Left cardiac atrium (tissue), 4 donors: ENCODE measurements at regions not wholly inside any gene's neighbourhood (a gene's known extent, or its start where the extent isn't known, plus 50 kb on each side); places are given as distances from the start of the nearest gene placed in this dataset.
A peak's percentile ranks its signal among the peaks of the same experiment; 100 is the strongest.
"Not testable (repeated sequence)": the region's sequence is repeated elsewhere in the genome, so short reads cannot be mapped to it uniquely, and the experiment has no call there.

Experiments
- ATAC-seq, 2 donors: fragments of 200-7000 bp; cut with Tn5 transposase; one replicate each; pipeline ENCODE4 v1.9.1; 2020; ENCODE audit warnings: mild to moderate bottlenecking in 2 of 2, moderate library complexity in 2 of 2
- DNase-seq: peaks from one replicate; pipeline ENCODE4 v3.0.0-alpha.2; 2020
- intact Hi-C, 2 donors: fragments of 100-400 bp; cut with DNase I; formaldehyde crosslinking; loops; one replicate each; pipeline versions ENCODE4 v1.14.1 to v1.15.1; 2022 to 2023
- donor health status: DM: no; HTN: yes; CAD: no.
- donor health status: DM: no; HTN: yes; CAD: no; lungs with severe emphysema.
- donor health status: DM: yes; HTN: yes; CAD: no.
- donor health status: Dilated cardiomyopathy.

DNA sequence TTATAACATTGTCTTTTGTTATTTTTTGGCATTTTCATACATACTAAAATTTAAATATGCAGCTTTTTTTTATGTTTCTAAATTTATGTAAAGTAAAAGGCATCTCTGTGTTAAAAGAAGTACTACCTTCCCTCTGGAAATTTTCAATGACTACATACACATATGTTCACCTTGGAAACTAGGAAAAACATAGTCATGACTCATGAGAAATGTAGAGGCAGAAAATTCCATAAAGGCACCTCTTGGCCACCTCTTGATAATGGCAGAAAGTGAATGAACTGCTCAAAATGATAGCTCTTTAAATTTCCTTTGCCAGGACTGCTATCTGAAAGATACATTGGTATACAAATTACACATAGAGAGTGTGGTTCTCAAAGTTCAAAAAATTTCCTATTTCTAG lies 889.1 kb upstream of the ZEB2 start:
- ATAC-seq (peak in 1 of 2 donors; percentile 29), DNase-seq (no peak)
- intact Hi-C loops: no loop called here

DNA sequence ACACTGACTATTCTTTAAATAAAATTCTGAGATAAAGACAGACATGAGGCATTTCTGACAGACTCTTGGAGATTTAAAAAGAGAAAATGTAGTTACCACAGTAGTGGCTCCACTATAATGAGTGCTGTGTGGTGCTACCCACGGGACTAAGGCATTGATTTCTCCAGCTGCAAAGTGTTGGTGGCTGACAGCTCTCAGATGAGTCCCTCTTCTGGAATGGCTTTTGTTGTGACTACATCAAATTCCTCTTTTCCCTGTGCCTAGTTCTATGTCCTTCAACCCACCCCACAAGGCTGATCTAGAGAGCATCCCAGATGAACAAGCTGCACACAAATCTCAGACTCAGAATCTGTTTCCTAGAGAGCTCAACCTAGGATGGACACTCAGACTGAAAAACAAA lies 884.8 kb upstream of the ZEB2 start:
- intact Hi-C loops: no loop called here
- no peak for DNase-seq
- no peak for ATAC-seq

DNA sequence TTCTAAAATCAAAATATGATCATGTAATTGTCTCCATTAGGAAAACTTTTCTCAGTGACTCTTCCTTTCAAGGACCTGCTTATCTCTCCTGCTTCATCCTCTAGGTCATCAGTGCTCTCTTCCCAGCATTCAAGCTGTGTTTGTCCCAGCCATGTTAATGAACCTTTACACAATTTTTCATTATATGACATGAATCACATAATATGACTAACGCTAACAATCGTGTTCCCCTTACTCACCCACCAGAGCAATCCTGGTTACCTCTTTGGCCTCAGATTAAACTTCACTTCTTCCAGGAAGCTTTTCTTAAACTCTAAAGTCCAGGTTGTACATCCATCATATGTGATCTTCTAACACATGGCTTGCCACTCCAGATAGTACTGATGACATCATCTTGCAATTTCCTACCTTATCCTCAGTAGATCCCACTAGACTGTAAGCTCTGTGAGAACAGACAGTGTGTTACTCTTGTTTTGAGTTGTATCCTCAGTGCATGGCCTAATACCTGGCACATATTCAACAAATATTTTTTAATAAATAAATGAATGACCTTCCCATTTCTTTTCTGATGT lies 882.9 kb upstream of the ZEB2 start:
- DNase-seq (no peak), ATAC-seq (no peak)
- intact Hi-C loops: no loop called here

- DNase-seq: no peak
- ATAC-seq: no peak
- intact Hi-C loops: no loop called here
Observed at GRCh38 chr2:145399131-145399530, 879.2 kb upstream of the ZEB2 start.

DNA sequence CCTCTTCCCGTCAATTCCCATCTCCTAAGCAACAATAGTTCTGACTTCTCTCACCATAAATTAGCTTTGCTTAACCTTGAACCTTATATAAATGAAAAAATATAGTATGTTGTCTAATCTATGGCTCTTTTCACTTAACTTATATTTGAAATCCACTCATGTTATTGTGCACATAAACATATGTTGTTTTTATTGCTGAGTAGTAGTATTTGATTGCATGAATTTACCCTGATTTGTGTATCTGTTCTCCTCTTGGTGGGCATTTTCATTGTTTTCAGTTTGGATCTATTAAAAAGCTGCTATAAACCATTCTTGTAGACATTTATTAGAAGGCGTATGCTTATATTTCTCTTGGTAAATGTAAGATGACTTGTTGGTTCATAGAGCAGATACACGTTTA lies 874.3 kb upstream of the ZEB2 start:
- no peak for DNase-seq
- ATAC-seq: no peak
- intact Hi-C loops: no loop called here

DNA sequence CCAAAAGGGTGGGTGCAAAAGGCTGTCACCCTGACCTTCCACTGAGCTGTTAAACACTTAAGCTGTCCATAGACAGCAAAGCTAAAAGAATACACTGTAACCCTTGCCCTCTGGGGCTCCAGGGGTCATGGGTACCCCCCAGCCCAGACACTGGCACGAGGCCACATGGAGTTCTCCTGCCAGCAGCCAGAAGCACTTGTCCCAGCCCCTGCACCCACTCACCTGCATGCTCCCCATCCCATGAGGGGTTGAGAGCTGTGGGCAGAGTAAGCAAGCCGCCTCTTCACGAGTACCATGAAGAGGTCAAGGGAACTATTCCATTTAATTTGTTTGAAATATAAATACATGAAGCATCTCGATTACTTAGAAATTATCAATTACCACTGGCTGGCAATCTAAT lies 867.1 kb upstream of the ZEB2 start:
- intact Hi-C loops: no loop called here
- ATAC-seq: no peak
- no peak for DNase-seq

- intact Hi-C loops: no loop called here
- no peak for ATAC-seq
- no peak for DNase-seq
Observed at GRCh38 chr2:145383961-145384360, 864.0 kb upstream of the ZEB2 start.

- no peak for ATAC-seq
- DNase-seq: no peak
- intact Hi-C loops: no loop called here
Observed at GRCh38 chr2:145380436-145381017, 860.6 kb upstream of the ZEB2 start.

DNA sequence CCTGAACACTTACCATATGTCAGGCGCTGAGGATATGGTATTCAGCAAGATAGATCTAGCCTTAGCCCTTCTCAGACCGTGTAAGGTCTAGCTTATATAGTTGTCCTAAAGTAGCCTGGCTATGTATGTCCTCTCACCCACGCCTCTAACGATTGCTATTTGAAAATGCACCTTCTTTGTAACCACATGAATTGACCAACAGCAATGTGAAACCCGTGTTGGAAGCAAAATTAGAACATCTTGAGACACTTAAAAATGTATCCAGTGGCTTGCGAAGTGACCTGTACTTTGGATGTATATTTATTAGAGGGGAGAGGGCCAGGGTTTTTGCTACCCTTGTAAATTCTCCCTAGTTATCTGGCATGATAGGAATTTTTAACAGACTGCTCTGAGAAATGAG lies 860.0 kb upstream of the ZEB2 start:
- ATAC-seq (no peak), DNase-seq (no peak)
- intact Hi-C loops: no loop called here

DNA sequence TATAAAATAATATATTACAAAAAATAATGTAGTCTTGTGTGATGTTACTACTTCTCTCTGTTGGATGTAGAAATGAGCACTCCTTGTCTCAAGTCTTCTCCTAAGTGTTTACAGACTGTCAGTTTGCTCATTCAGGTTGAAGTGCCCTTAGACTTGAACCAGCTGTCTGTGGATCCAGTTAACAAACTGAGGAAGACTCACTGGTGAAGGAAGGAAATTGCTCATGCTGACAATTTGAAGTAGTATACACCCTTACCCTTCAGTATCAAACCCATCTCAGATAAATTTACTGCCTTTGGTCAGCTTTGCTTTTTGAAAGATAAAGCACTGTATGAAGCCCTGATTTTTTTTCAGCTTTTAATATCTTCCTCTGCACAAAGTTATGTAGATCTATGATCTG lies 854.2 kb upstream of the ZEB2 start:
- intact Hi-C loops: no loop called here
- no peak for DNase-seq
- ATAC-seq: no peak

GRCh38 chr2:145367334-145367733 lies 847.4 kb upstream of the ZEB2 start:
- ATAC-seq, intact Hi-C loops, DNase-seq: not testable (repeated sequence)

- ATAC-seq (no peak), DNase-seq (no peak)
- intact Hi-C loops: no loop called here
Observed at GRCh38 chr2:145366341-145366740, 846.4 kb upstream of the ZEB2 start.

DNA sequence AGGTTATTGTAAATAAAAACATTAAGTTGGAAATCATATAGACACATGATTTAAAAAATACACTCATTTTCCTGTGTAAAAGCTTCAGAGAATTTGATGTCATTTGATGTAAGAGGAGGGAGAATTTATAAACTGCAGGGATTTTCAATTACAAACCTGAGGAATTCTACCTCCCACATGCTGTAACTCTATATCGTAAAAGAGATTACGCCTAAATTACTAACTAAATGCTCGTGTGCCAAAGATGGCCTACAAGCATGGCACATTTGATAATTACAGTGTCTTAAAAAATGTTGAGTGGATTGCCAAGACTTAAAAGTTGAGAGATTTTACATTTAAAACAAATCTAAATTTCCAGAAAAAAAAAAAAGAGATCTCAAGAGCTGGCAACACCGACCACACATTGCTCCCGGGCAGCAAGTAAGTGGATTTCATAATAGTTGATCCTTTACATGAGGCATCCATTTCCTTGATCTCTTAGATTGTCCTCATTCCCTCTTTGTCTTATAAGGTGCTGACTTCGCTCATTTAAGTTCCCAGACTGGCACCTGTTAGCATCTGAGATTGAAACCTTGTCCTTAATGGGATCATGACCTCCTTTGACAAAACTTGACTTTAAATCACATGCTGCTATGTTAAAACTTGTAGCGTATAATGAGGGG lies 840.3 kb upstream of the ZEB2 start:
- ATAC-seq (peak in 1 of 2 donors; percentile 54), DNase-seq (no peak)
- intact Hi-C loops: no loop called here

- intact Hi-C loops: no loop called here
Observed at GRCh38 chr2:145359561-145359960, 839.6 kb upstream of the ZEB2 start.

DNA sequence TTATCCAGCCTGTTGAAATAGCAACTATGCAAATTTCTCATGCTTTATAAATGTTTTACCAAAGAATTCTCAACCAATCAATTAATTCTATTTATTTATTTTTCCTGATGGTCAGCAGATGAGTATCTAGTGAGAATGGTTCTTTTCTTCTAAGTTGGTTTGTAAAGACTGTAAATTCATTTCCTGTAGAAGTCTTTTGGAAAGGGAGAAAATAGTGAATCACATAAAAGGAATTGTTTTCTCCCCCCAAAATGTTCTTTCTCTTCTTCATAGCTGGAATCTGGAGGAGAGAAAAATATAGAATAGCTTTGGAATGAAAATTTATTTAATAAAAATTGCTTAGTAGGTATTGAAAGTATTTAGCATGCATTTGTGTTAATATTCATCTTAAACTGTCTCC lies 836.1 kb upstream of the ZEB2 start:
- ATAC-seq (no peak), DNase-seq (no peak)
- intact Hi-C loops: no loop called here

More at GRCh38 chr2:145359561-145359960, 839.6 kb upstream of the ZEB2 start:
- ATAC-seq (no peak), DNase-seq (no peak)

DNA sequence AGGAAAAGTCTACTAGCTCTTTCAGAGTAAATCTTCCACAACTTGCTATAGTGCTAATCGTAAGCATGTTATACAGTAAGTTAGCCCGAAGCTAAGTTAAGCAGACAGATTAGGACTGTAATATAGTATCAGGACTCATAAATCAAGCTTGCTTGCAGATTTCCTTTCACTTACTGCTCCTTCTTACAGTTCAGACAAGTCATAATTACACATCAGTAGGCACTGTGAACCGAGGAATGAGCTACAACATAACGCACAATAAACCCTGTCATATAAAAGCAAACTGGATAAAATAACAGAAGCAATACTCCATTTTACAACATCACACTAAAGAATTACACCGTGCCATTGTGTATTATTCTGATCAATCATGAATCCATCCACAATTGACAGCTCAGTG lies 832.6 kb upstream of the ZEB2 start:
- no peak for DNase-seq
- intact Hi-C loops: no loop called here
- no peak for ATAC-seq

- intact Hi-C loops: no loop called here
- DNase-seq: no peak
- ATAC-seq: no peak
Observed at GRCh38 chr2:145351864-145352425, 832.0 kb upstream of the ZEB2 start.

GRCh38 chr2:145350011-145350410 lies 830.1 kb upstream of the ZEB2 start:
- no peak for DNase-seq
- intact Hi-C loops: no loop called here
- ATAC-seq: no peak

GRCh38 chr2:145344076-145344724 lies 824.3 kb upstream of the ZEB2 start:
- intact Hi-C loops: no loop called here
- ATAC-seq (no peak), DNase-seq (no peak)

DNA sequence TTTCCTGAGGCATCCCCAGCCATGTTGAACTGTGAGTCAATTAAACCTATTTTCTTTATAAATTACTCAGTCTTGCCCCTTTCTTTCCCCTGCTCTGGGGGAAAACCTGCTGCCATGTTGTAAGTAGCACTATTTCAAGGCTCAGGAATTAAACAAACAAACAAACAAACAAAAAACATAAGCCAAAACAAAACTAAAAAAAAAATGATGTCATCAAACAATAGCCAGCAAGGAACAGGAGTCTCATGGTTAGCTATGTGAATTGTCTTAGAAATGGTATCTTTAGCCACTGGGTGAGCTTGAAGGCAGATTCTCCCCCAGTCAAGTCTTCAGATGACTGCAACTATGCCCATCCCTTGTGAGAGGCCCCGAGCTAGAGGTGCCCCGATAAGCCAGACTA lies 823.4 kb upstream of the ZEB2 start:
- no peak for DNase-seq
- ATAC-seq: no peak
- intact Hi-C loops: no loop called here
